Caco-2 (cell line): ENCODE measurements at regions not wholly inside any gene's neighbourhood (a gene's known extent, or its start where the extent isn't known, plus 50 kb on each side); places are given as distances from the start of the nearest gene placed in this dataset.

Experiments
- BruUV-seq: library from RNA; stranded (reverse); fragments of 400-500 nt; replicated peaks from 2 replicates; lab custom pipeline; 2021; lab: Mats Ljungman, UMichigan
- CTCF ChIA-PET: fragments of 300-600 bp; sonication (Branson Sonifier 250); formaldehyde crosslinking; loops from one replicate; lab custom pipeline; 2022; ENCODE audit warnings: antibody characterized with exemption; lab: Charles Lee
- POLR2A ChIA-PET: fragments of 300-600 bp; sonication (Branson Sonifier 250); formaldehyde crosslinking; loops from one replicate; lab custom pipeline; 2022; ENCODE audit warnings: antibody characterized with exemption; lab: Charles Lee
- DNase-seq, 2 experiments: peaks; one replicate each; pipeline versions ENCODE4 v3.0.0 to v3.0.0-alpha.2; 2020 to 2022
- H3K27me3 ChIP-seq: replicated peaks from 2 replicates; pipeline ENCODE4 v1.6.0; 2011; ENCODE audit warnings: low read length; ENCODE audit not compliant: control insufficient read depth, insufficient read depth
- H3K36me3 ChIP-seq: 2 replicates; pipeline ENCODE4 v1.5.1; 2011; ENCODE audit warnings: low read length; ENCODE audit not compliant: control insufficient read depth, insufficient read depth
- H3K4me1 ChIP-seq: fragments of 250-450 bp; sonication (Bioruptor Pico); 2 replicates; pipeline ENCODE4 v1.5.1; 2020; ENCODE audit warnings: mild to moderate bottlenecking
- H3K4me3 ChIP-seq: 2 replicates; pipeline ENCODE4 v1.5.1; 2011; ENCODE audit warnings: low read depth, mild to moderate bottlenecking, control low read depth, low read length
- H3K9me3 ChIP-seq: fragments of 250-450 bp; sonication (Bioruptor Pico); 2 replicates; pipeline ENCODE4 v1.5.1; 2020; ENCODE audit warnings: mild to moderate bottlenecking, moderate library complexity
- H3K27ac Mint-ChIP-seq: one replicate; pipeline ENCODE4 v1.8.0; 2022; ENCODE audit warnings: mixed read lengths; ENCODE audit not compliant: unreplicated experiment
- H3K27me3 Mint-ChIP-seq: one replicate; pipeline ENCODE4 v1.8.0; 2022; ENCODE audit warnings: mixed read lengths; ENCODE audit not compliant: insufficient read depth, unreplicated experiment
- H3K36me3 Mint-ChIP-seq: one replicate; pipeline ENCODE4 v1.8.0; 2022; ENCODE audit warnings: mild to moderate bottlenecking, mixed read lengths; ENCODE audit not compliant: insufficient read depth, unreplicated experiment
- H3K4me1 Mint-ChIP-seq: one replicate; pipeline ENCODE4 v1.8.0; 2022; ENCODE audit warnings: low read depth, mixed read lengths; ENCODE audit not compliant: unreplicated experiment
- H3K4me3 Mint-ChIP-seq: one replicate; pipeline ENCODE4 v1.8.0; 2022; ENCODE audit warnings: mild to moderate bottlenecking, moderate library complexity, mixed read lengths; ENCODE audit not compliant: unreplicated experiment
- H3K9me3 Mint-ChIP-seq: one replicate; pipeline ENCODE4 v1.8.0; 2022; ENCODE audit warnings: mixed read lengths; ENCODE audit not compliant: unreplicated experiment
- intact Hi-C: fragments of 100-400 bp; cut with micrococcal nuclease; formaldehyde crosslinking; loops from one replicate; pipeline ENCODE4 v1.10.0; 2022; ENCODE audit not compliant: unreplicated experiment
- TF ChIP-seq, protein P1 (sequence below), 2 experiments: fragments of 200-600 bp in 1 of 2; IDR thresholded peaks; 1 replicate in 1 of 2; 2 replicates in 1 of 2; pipeline versions ENCODE4 v1.5.1 to v1.8.0; 2011 to 2022; ENCODE audit warnings: antibody characterized with exemption in 1 of 2, control low read depth in 1 of 2, inconsistent platforms in 1 of 2, low read depth in 1 of 2, low read length in 1 of 2, mild to moderate bottlenecking in 1 of 2, moderate library complexity in 1 of 2; ENCODE audit not compliant: insufficient read depth in 1 of 2, severe bottlenecking in 1 of 2, unreplicated experiment in 1 of 2

- Histone ChIP-seq H3K4me3 (no peak overlapping the region), H3K36me3 (no peaks in the 10 kb centered on the region), H3K27me3 (no peaks in the 10 kb centered on the region), H3K4me1 (peaks cover 74% of the 10 kb centered on the region), H3K9me3 (no peaks in the 10 kb centered on the region)
- intact Hi-C loops, result loop anchor here (2.0 kb wide), 2 partner anchors 29 to 75 kb away; no protein-coding TSS in a partner anchor
- ChIA-PET CTCF (no interaction called here), POLR2A (no interaction called here)
- TF ChIP-seq, protein P1, sequence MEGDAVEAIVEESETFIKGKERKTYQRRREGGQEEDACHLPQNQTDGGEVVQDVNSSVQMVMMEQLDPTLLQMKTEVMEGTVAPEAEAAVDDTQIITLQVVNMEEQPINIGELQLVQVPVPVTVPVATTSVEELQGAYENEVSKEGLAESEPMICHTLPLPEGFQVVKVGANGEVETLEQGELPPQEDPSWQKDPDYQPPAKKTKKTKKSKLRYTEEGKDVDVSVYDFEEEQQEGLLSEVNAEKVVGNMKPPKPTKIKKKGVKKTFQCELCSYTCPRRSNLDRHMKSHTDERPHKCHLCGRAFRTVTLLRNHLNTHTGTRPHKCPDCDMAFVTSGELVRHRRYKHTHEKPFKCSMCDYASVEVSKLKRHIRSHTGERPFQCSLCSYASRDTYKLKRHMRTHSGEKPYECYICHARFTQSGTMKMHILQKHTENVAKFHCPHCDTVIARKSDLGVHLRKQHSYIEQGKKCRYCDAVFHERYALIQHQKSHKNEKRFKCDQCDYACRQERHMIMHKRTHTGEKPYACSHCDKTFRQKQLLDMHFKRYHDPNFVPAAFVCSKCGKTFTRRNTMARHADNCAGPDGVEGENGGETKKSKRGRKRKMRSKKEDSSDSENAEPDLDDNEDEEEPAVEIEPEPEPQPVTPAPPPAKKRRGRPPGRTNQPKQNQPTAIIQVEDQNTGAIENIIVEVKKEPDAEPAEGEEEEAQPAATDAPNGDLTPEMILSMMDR (IDR thresholded peaks at IDR 0.05; ENCODE audit: insufficient read depth in 1 of 2, low read depth in 1 of 2, low read length in 1 of 2, severe bottlenecking in 1 of 2, unreplicated experiment in 1 of 2), result no peak
- Mint-ChIP-seq H3K9me3 (no peaks in the 10 kb centered on the region), H3K27ac (peak overlapping the region; percentile 99), H3K4me1 (peaks cover 70% of the 10 kb centered on the region), H3K4me3 (peak overlapping the region; percentile 60), H3K27me3 (no peaks in the 10 kb centered on the region), H3K36me3 (peaks cover 20% of the 10 kb centered on the region)
- no TSS peak for BruUV-seq
- DNase-seq, result peak; percentile 65 to 72
Measured at GRCh38 chr10:11687779-11688447, 54.3 kb upstream of the ECHDC3 start.

DNA sequence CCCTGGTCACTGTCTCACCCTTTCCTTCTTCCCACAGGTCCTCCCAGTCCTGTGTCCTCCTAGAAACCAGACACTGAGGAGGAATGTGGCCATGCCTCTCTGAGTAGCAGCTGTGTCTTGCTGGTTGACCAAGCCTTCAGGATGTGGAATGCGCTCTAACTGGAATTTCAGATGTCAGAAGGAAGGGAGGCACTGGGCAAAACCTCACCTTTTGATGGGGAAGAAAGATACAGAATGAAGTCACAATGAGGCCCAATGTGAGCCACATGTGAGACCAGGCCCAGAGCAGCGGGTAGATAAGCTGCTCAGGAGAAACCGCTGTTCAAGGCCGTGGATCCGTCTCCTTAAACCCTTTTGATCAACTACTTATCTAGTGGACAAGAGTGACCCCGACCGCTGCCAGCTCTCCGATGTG is 54.8 kb upstream of the ECHDC3 start:
- Mint-ChIP-seq H3K27ac (peak overlapping the region; percentile 99), H3K4me1 (peaks cover 75% of the 10 kb centered on the region), H3K4me3 (peak overlapping the region; percentile 60), H3K27me3 (no peaks in the 10 kb centered on the region), H3K36me3 (peaks cover 20% of the 10 kb centered on the region), H3K9me3 (no peaks in the 10 kb centered on the region)
- H3K36me3 ChIP-seq, result no peaks in the 10 kb centered on the region
- no peak overlapping the region for H3K4me3 ChIP-seq
- no peaks in the 10 kb centered on the region for H3K9me3 ChIP-seq
- no TSS peak for BruUV-seq
- DNase-seq, result peak; percentile 92 to 95
- TF ChIP-seq, protein P1 (IDR thresholded peaks at IDR 0.05; ENCODE audit: insufficient read depth in 1 of 2, low read depth in 1 of 2, low read length in 1 of 2, severe bottlenecking in 1 of 2, unreplicated experiment in 1 of 2), result no peak
- ChIA-PET CTCF (interaction anchor here (0.6 kb wide), 1 partner anchor 263 kb away, joined by 4 read pairs; no protein-coding TSS in a partner anchor), POLR2A (interaction anchor here (0.5 kb wide), 1 partner anchor 355 kb away, joined by 3 read pairs; the partner anchor contains the start of gene UPF2)
- H3K4me1 ChIP-seq, result peaks cover 74% of the 10 kb centered on the region
- intact Hi-C loops, result loop anchor here (2.0 kb wide), 2 partner anchors 29 to 75 kb away; no protein-coding TSS in a partner anchor
- no peaks in the 10 kb centered on the region for H3K27me3 ChIP-seq

DNA sequence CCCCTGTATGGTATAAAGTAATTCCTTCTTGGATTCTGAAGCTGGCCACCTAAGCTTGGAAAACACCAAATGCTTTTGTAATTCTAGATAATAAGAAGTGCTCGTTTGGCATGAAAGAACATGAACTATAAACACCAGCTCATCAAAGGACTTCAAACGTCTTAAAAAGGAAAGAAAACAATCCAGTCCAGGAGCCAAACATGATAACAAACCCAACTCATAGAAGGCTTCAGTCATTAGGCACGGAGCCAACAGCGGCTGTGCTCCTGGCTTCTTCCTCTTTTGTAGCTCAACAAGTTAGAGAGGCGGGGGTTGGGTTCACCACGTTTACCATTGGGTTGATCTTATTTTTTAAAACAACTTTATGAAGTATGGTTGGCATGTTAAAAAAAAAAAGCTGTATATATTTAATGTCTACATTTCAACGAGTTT is 56.4 kb upstream of the ECHDC3 start:
- POLR2A ChIA-PET, result interaction anchor here (0.5 to 1.0 kb wide), 4 partner anchors 31 to 74 kb away, joined by 3 to 4 read pairs (median 4); no protein-coding TSS in a partner anchor
- H3K9me3 Mint-ChIP-seq, result no peaks in the 10 kb centered on the region
- no peak overlapping the region for H3K4me3 ChIP-seq
- CTCF ChIA-PET, result no interaction called here
- H3K4me1 Mint-ChIP-seq, result peaks cover 76% of the 10 kb centered on the region
- H3K36me3 ChIP-seq, result no peaks in the 10 kb centered on the region
- DNase-seq, result peak in 1 of 2 experiments; percentile 56
- H3K36me3 Mint-ChIP-seq, result peaks cover 20% of the 10 kb centered on the region
- TF ChIP-seq, protein P1 (IDR thresholded peaks at IDR 0.05; ENCODE audit: insufficient read depth in 1 of 2, low read depth in 1 of 2, low read length in 1 of 2, severe bottlenecking in 1 of 2, unreplicated experiment in 1 of 2), result no peak
- H3K4me1 ChIP-seq, result peaks cover 74% of the 10 kb centered on the region
- H3K27me3 ChIP-seq, result no peaks in the 10 kb centered on the region
- H3K9me3 ChIP-seq, result no peaks in the 10 kb centered on the region
- no peaks in the 10 kb centered on the region for H3K27me3 Mint-ChIP-seq
- H3K27ac Mint-ChIP-seq, result peak overlapping the region; percentile 99
- H3K4me3 Mint-ChIP-seq, result peak overlapping the region; percentile 58
- intact Hi-C loops, result loop anchor here (2.0 kb wide), 3 partner anchors 31 to 83 kb away; no protein-coding TSS in a partner anchor
- no TSS peak for BruUV-seq
